Brain microvascular endothelial cell (primary cell): ENCODE measurements at regions not wholly inside any gene's neighbourhood (a gene's known extent, or its start where the extent isn't known, plus 50 kb on each side); places are given as distances from the start of the nearest gene placed in this dataset.

Source experiments
- DNase-seq: peaks from one replicate; pipeline ENCODE4 v3.0.0-alpha.2; 2020
- H3K27ac ChIP-seq: fragments of 250-450 bp; sonication (Bioruptor Pico); 2 replicates; pipeline ENCODE4 v1.5.1; 2020; ENCODE audit warnings: mild to moderate bottlenecking, moderate library complexity
- H3K27me3 ChIP-seq: fragments of 250-450 bp; sonication (Bioruptor Pico); replicated peaks from 2 replicates; pipeline ENCODE4 v1.5.1; 2020; ENCODE audit warnings: mild to moderate bottlenecking
- H3K36me3 ChIP-seq: fragments of 250-450 bp; sonication (Bioruptor Pico); replicated peaks from 2 replicates; pipeline ENCODE4 v1.5.1; 2020; ENCODE audit warnings: mild to moderate bottlenecking
- H3K4me3 ChIP-seq: 2 replicates; pipeline ENCODE4 v1.5.1; 2011; ENCODE audit warnings: low read depth, mild to moderate bottlenecking, control low read depth, low read length, moderate library complexity
- in situ Hi-C: cut with HindIII; loops from 2 replicates; pipeline ENCODE4 v1.10.0; 2017; ENCODE audit warnings: low sequenced_read_pairs, low pct_ligation_motif_present
- TF ChIP-seq, protein P1 (sequence below): IDR thresholded peaks from 2 replicates; pipeline ENCODE4 v1.5.1; 2011; ENCODE audit warnings: low read depth, mild to moderate bottlenecking, moderate library complexity, low read length, control low read depth, inconsistent platforms; ENCODE audit errors: missing control alignments

DNA sequence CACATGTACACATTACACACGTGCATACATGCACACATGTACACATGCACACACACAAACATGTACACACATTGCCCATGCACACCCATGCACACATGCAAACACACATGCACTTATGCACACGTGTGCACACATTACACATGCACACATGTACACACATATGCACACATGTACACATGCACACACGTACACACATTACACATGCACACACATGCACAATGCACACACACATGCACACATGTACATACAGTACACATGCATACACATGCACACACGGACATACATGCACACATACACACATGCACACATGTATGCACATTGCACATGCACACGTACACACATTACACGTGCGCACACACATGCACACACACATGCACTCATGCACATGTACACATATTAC, 95.3 kb upstream of the TTC34 start:
- H3K36me3 ChIP-seq = no peaks in the 10 kb centered on the region
- no peak for DNase-seq
- H3K27me3 ChIP-seq = no peaks in the 10 kb centered on the region
- no peak overlapping the region for H3K27ac ChIP-seq
- no peak overlapping the region for H3K4me3 ChIP-seq
- TF ChIP-seq, protein P1, sequence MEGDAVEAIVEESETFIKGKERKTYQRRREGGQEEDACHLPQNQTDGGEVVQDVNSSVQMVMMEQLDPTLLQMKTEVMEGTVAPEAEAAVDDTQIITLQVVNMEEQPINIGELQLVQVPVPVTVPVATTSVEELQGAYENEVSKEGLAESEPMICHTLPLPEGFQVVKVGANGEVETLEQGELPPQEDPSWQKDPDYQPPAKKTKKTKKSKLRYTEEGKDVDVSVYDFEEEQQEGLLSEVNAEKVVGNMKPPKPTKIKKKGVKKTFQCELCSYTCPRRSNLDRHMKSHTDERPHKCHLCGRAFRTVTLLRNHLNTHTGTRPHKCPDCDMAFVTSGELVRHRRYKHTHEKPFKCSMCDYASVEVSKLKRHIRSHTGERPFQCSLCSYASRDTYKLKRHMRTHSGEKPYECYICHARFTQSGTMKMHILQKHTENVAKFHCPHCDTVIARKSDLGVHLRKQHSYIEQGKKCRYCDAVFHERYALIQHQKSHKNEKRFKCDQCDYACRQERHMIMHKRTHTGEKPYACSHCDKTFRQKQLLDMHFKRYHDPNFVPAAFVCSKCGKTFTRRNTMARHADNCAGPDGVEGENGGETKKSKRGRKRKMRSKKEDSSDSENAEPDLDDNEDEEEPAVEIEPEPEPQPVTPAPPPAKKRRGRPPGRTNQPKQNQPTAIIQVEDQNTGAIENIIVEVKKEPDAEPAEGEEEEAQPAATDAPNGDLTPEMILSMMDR = no peak
- in situ Hi-C loops = no loop called here

DNA sequence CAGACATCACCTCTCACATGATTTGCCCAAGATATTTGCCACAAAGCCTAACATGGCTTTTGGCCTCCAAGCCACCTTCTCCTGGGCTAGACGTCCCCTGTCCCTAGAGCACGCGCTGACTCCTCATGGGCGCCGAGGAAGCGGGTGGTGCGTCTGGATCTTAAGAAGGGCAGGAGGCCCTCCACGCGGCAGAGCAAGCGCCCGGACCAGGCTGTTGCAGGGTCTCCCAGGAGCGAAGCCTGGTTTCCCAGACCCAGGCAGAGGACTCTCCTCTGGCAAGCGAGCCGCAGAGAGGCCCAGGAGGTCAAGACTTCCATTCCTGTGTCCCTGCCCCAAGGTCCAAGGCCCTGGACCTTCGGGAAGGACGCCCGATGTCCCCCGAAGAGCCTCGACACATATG, 101.7 kb upstream of the TTC34 start:
- H3K27me3 ChIP-seq = no peaks in the 10 kb centered on the region
- no peak for DNase-seq
- H3K4me3 ChIP-seq = no peak overlapping the region
- H3K36me3 ChIP-seq = no peaks in the 10 kb centered on the region
- in situ Hi-C loops = no loop called here
- TF ChIP-seq, protein P1 = no peak
- H3K27ac ChIP-seq = no peak overlapping the region

DNA sequence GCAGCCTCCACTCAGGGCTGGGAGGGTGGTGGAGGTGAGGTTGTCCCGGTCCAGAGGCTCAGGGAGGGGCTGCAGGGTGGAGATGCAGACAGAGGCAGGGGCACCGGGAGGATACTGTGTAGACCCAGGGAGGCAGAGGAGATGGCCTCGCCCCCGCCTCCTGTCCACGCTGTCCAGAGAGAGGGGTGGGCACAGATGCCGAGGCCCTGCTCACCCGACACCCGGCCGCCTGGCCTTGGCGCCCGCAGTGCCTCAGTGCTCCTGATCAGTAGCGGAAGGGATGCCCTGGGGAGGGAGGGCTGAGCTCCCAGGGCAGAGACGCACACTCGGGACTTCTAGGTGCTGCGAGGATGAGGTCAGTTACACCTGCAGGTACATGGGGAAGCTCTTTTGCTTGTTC, 102.7 kb upstream of the TTC34 start:
- H3K36me3 ChIP-seq = no peaks in the 10 kb centered on the region
- H3K27me3 ChIP-seq = no peaks in the 10 kb centered on the region
- in situ Hi-C loops = no loop called here
- H3K4me3 ChIP-seq = no peak overlapping the region
- DNase-seq = no peak
- TF ChIP-seq, protein P1 = no peak
- no peak overlapping the region for H3K27ac ChIP-seq

DNA sequence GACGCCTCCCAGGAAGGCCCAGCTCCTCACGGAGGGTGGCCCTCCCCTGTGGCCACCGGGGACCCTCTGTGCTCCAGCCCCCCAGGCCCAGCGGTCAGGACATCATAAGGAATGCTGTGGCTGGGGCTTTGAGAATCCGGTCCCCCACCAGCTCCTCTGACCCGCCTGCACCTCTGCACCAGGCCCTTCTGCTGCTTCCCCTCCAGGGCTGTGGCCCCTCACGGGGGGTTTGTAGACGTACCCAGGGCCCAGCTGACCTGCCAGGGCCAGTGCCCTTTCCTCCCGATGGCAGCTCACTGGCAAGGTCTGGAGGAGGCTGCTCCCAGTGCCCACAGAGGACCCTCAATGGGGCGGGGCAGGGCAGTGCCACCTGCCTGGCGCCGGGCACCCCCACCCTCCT, 103.9 kb upstream of the TTC34 start:
- H3K36me3 ChIP-seq = no peaks in the 10 kb centered on the region
- DNase-seq = no peak
- no peaks in the 10 kb centered on the region for H3K27me3 ChIP-seq
- H3K4me3 ChIP-seq = no peak overlapping the region
- no peak overlapping the region for H3K27ac ChIP-seq
- in situ Hi-C loops = no loop called here
- TF ChIP-seq, protein P1 = no peak

DNA sequence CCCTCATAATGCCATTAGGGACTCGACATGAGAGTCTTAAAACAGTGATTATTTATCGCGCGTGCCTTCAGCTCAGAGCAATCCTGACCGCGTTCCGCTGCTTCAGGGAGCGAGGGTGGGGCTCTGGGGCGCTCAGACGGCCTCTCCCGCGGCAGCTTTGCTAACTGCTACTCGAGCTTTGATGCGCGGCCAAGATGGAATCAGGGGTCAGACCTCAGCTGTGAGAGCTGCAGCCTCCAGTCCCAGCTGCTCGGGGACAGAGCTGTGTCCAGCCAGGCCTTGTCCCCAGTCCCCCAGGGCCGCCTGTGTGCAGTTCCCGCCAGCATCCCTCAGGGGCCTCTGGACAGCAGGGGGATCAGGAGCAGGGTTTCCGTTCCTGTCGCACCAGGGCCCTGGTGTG, 104.6 kb upstream of the TTC34 start:
- Histone ChIP-seq H3K27me3 (no peaks in the 10 kb centered on the region), H3K27ac (no peak overlapping the region), H3K4me3 (no peak overlapping the region), H3K36me3 (no peaks in the 10 kb centered on the region)
- DNase-seq = no peak
- in situ Hi-C loops = no loop called here
- TF ChIP-seq, protein P1 = no peak

DNA sequence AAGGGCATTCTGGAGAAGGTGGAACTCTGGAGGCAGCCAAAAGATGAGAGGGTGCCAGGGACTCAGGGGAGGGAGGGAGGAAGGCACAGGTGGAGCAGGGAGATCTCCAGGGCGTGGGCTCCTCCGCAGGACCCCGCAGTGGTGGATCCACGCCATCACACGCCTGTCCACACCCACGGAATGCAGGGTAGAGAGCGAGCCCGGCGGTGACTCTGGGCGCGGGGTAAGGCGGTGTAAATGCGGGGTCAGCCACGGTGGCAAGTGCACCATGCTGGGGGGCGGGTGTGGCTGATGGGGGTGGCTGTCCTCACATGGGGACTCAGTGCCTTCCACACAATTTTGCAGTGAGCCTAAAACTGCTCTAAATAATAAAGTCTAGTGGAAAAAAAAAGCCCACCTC, 105.1 kb upstream of the TTC34 start:
- in situ Hi-C loops = no loop called here
- no peak overlapping the region for H3K27ac ChIP-seq
- H3K36me3 ChIP-seq = no peaks in the 10 kb centered on the region
- no peaks in the 10 kb centered on the region for H3K27me3 ChIP-seq
- DNase-seq = no peak
- TF ChIP-seq, protein P1 = no peak
- H3K4me3 ChIP-seq = no peak overlapping the region
